Ectodermal cell (in vitro differentiated cells): ENCODE measurements at regions not wholly inside any gene's neighbourhood (a gene's known extent, or its start where the extent isn't known, plus 50 kb on each side); places are given as distances from the start of the nearest gene placed in this dataset.

Source experiments
- H3K27ac ChIP-seq: 2 replicates; pipeline ENCODE4 v1.7.0; 2013; ENCODE audit warnings: mild to moderate bottlenecking, low read depth, low read length; ENCODE audit not compliant: insufficient read depth, poor library complexity, severe bottlenecking
- H3K27me3 ChIP-seq: 2 replicates; pipeline ENCODE4 v1.7.0; 2013; ENCODE audit warnings: mild to moderate bottlenecking, low read length; ENCODE audit not compliant: insufficient read depth, control insufficient read depth, poor library complexity, severe bottlenecking
- H3K36me3 ChIP-seq: one replicate; pipeline ENCODE4 v1.7.0; 2013; ENCODE audit warnings: low read length; ENCODE audit not compliant: control insufficient read depth, insufficient read depth
- H3K4me1 ChIP-seq: one replicate; pipeline ENCODE4 v1.7.0; 2013; ENCODE audit warnings: low read length; ENCODE audit not compliant: control insufficient read depth, insufficient read depth
- H3K4me3 ChIP-seq: 2 replicates; pipeline ENCODE4 v1.7.0; 2013; ENCODE audit warnings: low read depth, low read length, control low read depth; ENCODE audit not compliant: insufficient read depth
- H3K9me3 ChIP-seq: 2 replicates; pipeline ENCODE4 v1.7.0; 2013; ENCODE audit warnings: mild to moderate bottlenecking, low read length, moderate library complexity; ENCODE audit not compliant: control insufficient read depth
- WGBS, 2 experiments: methylation state at CpG; one replicate each; pipeline ENCODE4 v1.1.7; 2013; ENCODE audit warnings: missing lambda C conversion rate in 2 of 2; 5-methylcytosine and 5-hydroxymethylcytosine counted together

DNA sequence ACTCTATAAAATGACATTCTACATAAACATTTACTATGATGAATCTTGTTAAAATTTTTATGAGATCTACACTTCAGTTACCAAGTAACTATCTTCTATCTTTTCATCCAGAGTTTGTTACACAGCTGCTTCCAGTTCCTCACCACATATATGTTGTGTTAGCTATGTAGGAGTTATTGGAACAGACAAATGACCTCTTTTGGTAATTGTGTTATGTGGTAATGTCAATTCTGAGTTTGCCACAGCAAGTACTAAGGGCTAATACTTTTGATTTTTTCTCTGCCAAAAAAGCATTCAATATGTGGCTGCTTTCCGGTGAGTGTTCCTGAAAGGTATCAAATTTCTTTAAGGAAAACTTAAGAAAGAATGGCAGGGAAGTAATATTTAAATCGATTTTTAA lies 573.9 kb upstream of the PCDH15 start:
- no peaks in the 10 kb centered on the region for H3K9me3 ChIP-seq
- no peaks in the 10 kb centered on the region for H3K36me3 ChIP-seq
- no peak overlapping the region for H3K4me3 ChIP-seq
- WGBS, 2 experiments, result 82% methylated on average over 2 of the region's 2 CpGs
- peaks cover 1% of the 10 kb centered on the region for H3K4me1 ChIP-seq
- H3K27ac ChIP-seq, result no peak overlapping the region
- no peaks in the 10 kb centered on the region for H3K27me3 ChIP-seq

DNA sequence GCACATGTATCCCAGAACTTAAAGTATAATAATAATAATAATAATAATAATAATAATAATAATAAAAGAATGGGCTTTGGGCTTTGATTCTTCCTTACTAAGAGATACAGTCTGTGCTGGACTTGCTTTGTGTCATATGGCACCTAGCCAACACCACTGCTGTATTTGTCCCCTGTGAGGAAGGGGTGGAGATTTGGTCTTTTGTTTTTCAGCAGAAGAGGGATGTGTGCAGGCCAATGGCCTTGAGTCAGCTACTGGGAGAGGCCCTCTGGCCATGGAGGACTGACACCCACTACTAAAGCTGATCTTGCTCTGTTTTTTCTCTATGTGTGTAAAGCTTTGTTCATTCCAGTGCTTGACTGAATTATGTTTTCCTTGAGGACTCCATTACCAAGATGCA lies 573.0 kb upstream of the PCDH15 start:
- Histone ChIP-seq H3K36me3 (no peaks in the 10 kb centered on the region), H3K4me3 (no peak overlapping the region), H3K27ac (no peak overlapping the region), H3K27me3 (no peaks in the 10 kb centered on the region), H3K9me3 (no peaks in the 10 kb centered on the region), H3K4me1 (peaks cover 5% of the 10 kb centered on the region)

DNA sequence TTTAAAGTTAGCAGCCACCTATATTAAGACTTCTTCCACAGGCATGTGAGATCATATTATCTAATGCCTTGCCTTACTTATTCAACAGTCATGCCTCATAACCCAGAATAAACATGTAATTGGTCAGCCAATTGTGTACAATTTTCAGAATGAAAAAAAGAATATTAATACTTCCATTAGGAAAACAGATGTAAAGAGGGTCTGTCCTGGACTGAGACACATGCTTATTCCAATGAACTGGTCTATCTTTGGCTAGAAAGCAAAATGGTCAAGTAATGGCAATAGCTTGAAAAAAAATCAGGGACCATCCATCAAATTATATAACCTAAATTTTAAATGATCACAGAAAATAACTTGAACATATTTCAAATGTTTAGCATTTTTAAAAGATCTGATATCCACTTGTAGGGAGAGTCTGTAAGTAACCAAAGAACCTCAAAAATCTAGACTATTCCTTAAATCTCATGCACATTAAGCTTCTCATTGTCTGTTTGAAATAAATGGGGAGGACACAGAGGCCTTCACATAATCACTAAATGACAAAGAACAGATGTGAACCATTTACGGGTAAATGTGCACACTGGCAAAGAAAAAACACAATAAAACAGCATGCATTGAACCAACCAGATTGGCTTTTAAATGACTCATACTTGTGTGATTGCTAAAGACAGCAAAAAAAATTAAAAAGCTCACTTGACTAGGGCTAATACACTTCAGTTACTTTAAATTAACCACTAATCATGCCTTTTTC lies 568.8 kb upstream of the PCDH15 start:
- Histone ChIP-seq H3K4me1 (peaks cover 5% of the 10 kb centered on the region), H3K4me3 (no peak overlapping the region), H3K9me3 (no peaks in the 10 kb centered on the region), H3K36me3 (no peaks in the 10 kb centered on the region), H3K27ac (no peak overlapping the region), H3K27me3 (no peaks in the 10 kb centered on the region)
- WGBS, 2 experiments, result 76 to 88% methylated on average over 1 of the region's 1 CpG

DNA sequence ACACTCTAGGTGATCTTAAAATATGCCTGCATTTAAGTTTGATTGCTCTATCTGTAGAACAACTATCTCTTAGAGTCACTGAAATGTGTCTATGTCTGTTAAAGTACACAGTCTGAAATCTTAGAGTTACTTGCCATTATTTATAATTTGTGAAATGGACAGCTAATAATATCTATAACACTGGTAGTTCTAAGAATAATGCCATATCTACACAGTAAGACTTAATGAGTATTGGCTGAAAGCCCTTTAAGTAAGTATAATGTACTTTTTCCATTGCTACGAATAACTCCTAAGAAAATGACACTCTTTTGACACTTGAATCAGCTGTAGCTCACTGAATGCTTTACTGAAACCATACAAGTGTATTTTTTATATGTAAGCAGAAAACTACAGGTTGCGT lies 567.4 kb upstream of the PCDH15 start:
- Histone ChIP-seq H3K27me3 (no peaks in the 10 kb centered on the region), H3K4me1 (peaks cover 5% of the 10 kb centered on the region), H3K9me3 (no peaks in the 10 kb centered on the region), H3K27ac (no peak overlapping the region), H3K4me3 (no peak overlapping the region), H3K36me3 (no peaks in the 10 kb centered on the region)
- WGBS, 2 experiments, result 100% methylated on average over 1 of the region's 2 CpGs; no CpG with 5 or more reads in 1 of the 2 experiments

DNA sequence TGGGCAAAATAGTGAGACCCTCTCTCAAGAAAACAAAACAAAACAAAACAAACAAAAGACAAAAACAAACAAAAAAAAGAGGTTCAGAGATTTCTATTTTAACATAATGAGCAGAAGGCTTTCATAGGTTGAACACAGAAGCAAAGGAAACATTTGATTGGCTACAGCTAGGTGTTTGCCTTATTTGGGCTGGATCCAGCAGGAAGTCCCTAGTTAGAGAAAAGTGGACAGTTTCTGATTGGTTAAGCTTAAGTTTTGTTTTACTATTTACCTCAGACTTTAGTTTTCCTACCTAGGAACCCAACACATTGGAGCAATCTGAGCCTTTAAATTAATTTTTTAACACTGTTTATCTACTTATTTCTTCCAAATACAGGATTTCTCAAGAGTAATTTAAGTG lies 566.5 kb upstream of the PCDH15 start:
- Histone ChIP-seq H3K4me1 (peaks cover 5% of the 10 kb centered on the region), H3K27me3 (no peaks in the 10 kb centered on the region), H3K27ac (no peak overlapping the region), H3K9me3 (no peaks in the 10 kb centered on the region), H3K36me3 (no peaks in the 10 kb centered on the region), H3K4me3 (no peak overlapping the region)

DNA sequence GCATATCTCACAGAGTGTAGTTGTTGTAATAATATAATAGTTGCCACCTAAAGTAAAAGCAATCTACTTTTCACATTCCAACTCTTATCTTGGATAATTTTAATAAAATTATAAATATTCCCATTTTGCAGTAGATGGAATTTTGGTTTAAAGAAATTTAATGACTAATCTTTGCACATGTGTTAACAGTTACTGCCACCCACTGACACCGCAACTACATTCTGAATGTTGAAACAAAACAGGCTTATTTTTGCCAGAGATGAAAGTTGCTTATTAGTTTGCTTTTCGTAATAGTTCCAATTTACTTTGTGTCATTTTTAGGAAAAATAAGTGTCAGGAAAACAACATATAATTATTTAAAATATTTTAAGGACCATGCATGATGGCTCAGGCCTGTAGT lies 557.5 kb upstream of the PCDH15 start:
- no peaks in the 10 kb centered on the region for H3K9me3 ChIP-seq
- H3K27ac ChIP-seq, result no peak overlapping the region
- H3K4me3 ChIP-seq, result no peak overlapping the region
- H3K36me3 ChIP-seq, result no peaks in the 10 kb centered on the region
- WGBS, 2 experiments, result 100% methylated on average over 1 to 2 of the region's 2 CpGs
- no peaks in the 10 kb centered on the region for H3K27me3 ChIP-seq
- H3K4me1 ChIP-seq, result no peaks in the 10 kb centered on the region

DNA sequence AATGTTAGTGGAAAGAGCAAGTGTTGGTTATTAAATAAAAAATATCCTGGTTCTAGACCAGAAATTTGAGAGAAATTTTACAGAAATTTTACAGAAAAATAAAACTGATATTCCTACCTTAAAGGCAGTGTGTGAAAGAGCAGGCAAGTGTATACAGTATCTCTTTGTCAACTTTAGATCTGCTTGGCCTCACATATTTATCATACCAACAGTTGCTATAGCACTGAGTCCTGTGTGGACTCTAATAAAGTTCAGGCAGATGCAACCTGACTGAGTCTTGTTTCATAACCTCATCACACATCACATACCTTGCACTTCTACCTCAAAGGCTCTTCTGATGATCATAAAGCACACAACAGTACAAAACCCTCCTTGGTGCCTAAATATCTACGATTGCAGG lies 552.4 kb upstream of the PCDH15 start:
- Histone ChIP-seq H3K27ac (no peak overlapping the region), H3K36me3 (no peaks in the 10 kb centered on the region), H3K4me3 (no peak overlapping the region), H3K9me3 (no peaks in the 10 kb centered on the region), H3K4me1 (peaks cover 4% of the 10 kb centered on the region), H3K27me3 (no peaks in the 10 kb centered on the region)
- no CpG with 5 or more reads among the region's 1 CpG for WGBS, 2 experiments

DNA sequence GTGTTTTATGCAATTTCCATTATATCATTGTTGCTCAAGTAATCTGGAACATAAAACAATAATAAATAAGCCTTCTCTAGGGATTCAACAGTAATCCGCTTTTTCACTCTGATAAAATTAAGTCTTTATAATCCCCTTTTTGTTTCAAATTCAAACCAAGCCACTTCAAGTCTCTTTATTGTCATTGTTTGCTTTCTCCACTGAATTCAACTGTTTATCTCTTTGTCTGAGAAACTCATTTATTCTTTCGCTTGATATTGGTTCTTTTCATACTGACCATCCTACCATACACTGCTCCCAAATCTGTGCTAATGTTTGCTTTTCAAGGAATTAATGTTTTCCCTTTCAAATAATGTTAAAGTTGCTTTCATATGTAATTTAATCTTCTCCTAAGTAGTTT lies 550.4 kb upstream of the PCDH15 start:
- Histone ChIP-seq H3K27ac (no peak overlapping the region), H3K36me3 (no peaks in the 10 kb centered on the region), H3K27me3 (no peaks in the 10 kb centered on the region), H3K4me1 (peaks cover 4% of the 10 kb centered on the region), H3K4me3 (no peak overlapping the region), H3K9me3 (no peaks in the 10 kb centered on the region)
- WGBS, 2 experiments, result 58 to 81% methylated on average over 2 of the region's 2 CpGs

DNA sequence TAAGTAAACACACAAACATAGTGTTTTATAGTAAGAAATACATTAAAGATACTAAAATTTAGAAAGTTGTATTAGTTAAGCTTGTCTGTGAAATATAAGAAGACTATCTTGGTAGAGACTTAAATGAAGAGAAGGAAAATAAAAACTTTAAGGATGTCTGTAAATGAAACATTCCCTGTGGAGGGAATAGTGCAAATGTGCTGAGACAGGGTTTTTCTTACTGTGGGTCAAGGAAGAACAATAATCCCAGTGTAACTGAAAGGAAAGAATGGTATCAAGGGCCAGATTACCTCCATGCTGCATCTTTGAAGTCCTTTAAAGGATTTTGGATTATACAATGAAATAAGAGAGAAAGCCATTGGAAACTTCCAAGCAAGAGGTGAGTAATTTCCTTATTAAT lies 547.5 kb upstream of the PCDH15 start:
- peaks cover 4% of the 10 kb centered on the region for H3K4me1 ChIP-seq
- H3K27me3 ChIP-seq, result no peaks in the 10 kb centered on the region
- no peak overlapping the region for H3K27ac ChIP-seq
- H3K4me3 ChIP-seq, result no peak overlapping the region
- H3K9me3 ChIP-seq, result no peaks in the 10 kb centered on the region
- no peaks in the 10 kb centered on the region for H3K36me3 ChIP-seq

DNA sequence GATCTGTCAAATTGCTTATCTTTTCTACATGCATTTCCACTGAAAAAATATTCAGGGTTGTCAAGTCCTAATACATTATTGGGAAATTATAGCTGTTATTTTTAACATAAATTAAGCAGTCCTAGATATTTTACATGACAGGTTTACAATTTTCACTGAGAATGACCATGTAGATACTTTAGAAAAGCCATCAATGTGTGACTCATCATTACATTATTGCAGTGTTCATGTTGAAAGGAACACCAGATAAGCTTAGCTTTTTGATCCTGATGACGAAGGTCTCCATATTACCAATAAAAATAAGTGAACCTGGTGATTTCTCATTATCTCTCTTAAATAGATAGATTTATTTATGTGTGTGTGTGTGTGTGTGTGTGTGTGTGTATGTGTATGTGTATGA lies 529.5 kb upstream of the PCDH15 start:
- Histone ChIP-seq H3K4me3 (no peak overlapping the region), H3K36me3 (no peaks in the 10 kb centered on the region), H3K27me3 (no peaks in the 10 kb centered on the region), H3K4me1 (no peaks in the 10 kb centered on the region), H3K27ac (no peak overlapping the region), H3K9me3 (no peaks in the 10 kb centered on the region)
- WGBS, 2 experiments, result 88% methylated on average over 1 of the region's 1 CpG; no CpG with 5 or more reads in 1 of the 2 experiments

DNA sequence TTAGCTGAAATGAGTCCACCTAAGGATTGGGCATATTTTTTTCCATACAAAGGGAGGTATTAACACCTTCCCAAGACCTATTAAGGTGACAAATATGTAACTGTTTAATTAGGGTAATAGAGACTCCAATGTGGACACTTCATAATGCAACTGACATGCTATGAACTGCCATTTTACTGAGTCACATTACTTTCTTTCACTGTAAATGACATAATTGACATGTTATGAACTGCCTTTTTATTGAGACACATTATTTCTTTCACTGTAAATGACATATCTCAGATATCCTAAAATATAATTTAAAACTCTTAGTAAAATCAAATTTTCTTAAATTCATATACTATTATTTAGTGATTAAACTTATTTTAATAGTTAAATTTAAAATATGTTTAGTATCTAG lies 528.8 kb upstream of the PCDH15 start:
- H3K4me3 ChIP-seq, result no peak overlapping the region
- no peak overlapping the region for H3K27ac ChIP-seq
- H3K9me3 ChIP-seq, result no peaks in the 10 kb centered on the region
- H3K36me3 ChIP-seq, result no peaks in the 10 kb centered on the region
- H3K27me3 ChIP-seq, result no peaks in the 10 kb centered on the region
- no peaks in the 10 kb centered on the region for H3K4me1 ChIP-seq
